SK-N-SH (cell line): ENCODE measurements at regions not wholly inside any gene's neighbourhood (a gene's known extent, or its start where the extent isn't known, plus 50 kb on each side); places are given as distances from the start of the nearest gene placed in this dataset.

ENCODE experiments used
- CTCF ChIA-PET: fragments of 300-600, 350-600 bp; formaldehyde crosslinking; extraction: SDS; loops from one replicate; lab custom pipeline; 2021; lab: Yijun Ruan, JAX
- POLR2A ChIA-PET: fragments of 350-600 bp; sonication (Branson Sonifier 250); formaldehyde crosslinking; extraction: SDS; loops from one replicate; lab custom pipeline; 2020; ENCODE audit warnings: antibody characterized with exemption, inconsistent platforms; lab: Yijun Ruan, JAX
- DNase-seq: peaks from one replicate; pipeline ENCODE4 v3.0.0; 2012
- H2AFZ ChIP-seq: fragments of 200-600 bp; sonication (generic); 2 replicates; pipeline ENCODE4 v1.8.1; 2016; ENCODE audit warnings: antibody characterized with exemption, mild to moderate bottlenecking, low read depth
- H3F3A ChIP-seq: fragments of 200-600 bp; sonication (generic); replicated peaks from 2 replicates; pipeline ENCODE3; 2016; ENCODE audit warnings: antibody characterized with exemption, mild to moderate bottlenecking; ENCODE audit not compliant: insufficient read depth
- H3K27ac ChIP-seq, 2 experiments: fragments of 200-500 bp in 1 of 2; fragments of 200-600 bp in 1 of 2; sonication (Bioruptor generic) in 1 of 2; sonication (generic), shearing (Covaris generic) in 1 of 2; 2 replicates each; pipeline versions ENCODE4 v1.5.1 to v1.6.1; 2014 to 2016; ENCODE audit warnings: low read depth in 2 of 2, inconsistent platforms in 1 of 2, low read length in 1 of 2, mild to moderate bottlenecking in 1 of 2, mixed read lengths in 1 of 2
- H3K27me3 ChIP-seq: fragments of 200-600 bp; sonication (generic), shearing (Covaris generic); 2 replicates; pipeline ENCODE4 v1.6.1; 2016; ENCODE audit warnings: mixed run types; ENCODE audit not compliant: insufficient read depth
- H3K36me3 ChIP-seq, 2 experiments: fragments of 200-500 bp in 1 of 2; fragments of 200-600 bp in 1 of 2; sonication (Bioruptor generic) in 1 of 2; sonication (generic) in 1 of 2; replicated peaks in 1 of 2; 2 replicates each; pipeline versions ENCODE3 to v1.5.1; 2014 to 2016; ENCODE audit warnings: low read length in 1 of 2, mild to moderate bottlenecking in 1 of 2; ENCODE audit not compliant: insufficient read depth in 2 of 2, control insufficient read depth in 1 of 2
- H3K4me1 ChIP-seq, 2 experiments: fragments of 200-500 bp in 1 of 2; fragments of 200-600 bp in 1 of 2; sonication (Bioruptor generic) in 1 of 2; sonication (generic), shearing (Covaris generic) in 1 of 2; 2 replicates each; pipeline versions ENCODE4 v1.5.1 to v1.6.1; 2014 to 2016; ENCODE audit warnings: low read depth in 1 of 2, low read length in 1 of 2, mixed run types in 1 of 2; ENCODE audit not compliant: insufficient read depth in 2 of 2, control insufficient read depth in 1 of 2
- H3K4me2 ChIP-seq: fragments of 200-600 bp; sonication (generic), shearing (Covaris generic); 2 replicates; pipeline ENCODE4 v1.6.1; 2017; ENCODE audit warnings: mixed run types
- H3K4me3 ChIP-seq, 2 experiments: fragments of 200-500 bp in 1 of 2; fragments of 200-600 bp in 1 of 2; sonication (Bioruptor generic) in 1 of 2; sonication (generic), shearing (Covaris generic) in 1 of 2; 2 replicates each; pipeline versions ENCODE4 v1.5.1 to v1.8.1; 2014 to 2016; ENCODE audit warnings: low read depth in 2 of 2, inconsistent platforms in 1 of 2, low read length in 1 of 2, mild to moderate bottlenecking in 1 of 2, mixed read lengths in 1 of 2, moderate library complexity in 1 of 2
- H3K79me2 ChIP-seq: fragments of 200-600 bp; sonication (generic); 2 replicates; pipeline ENCODE4 v1.8.1; 2017; ENCODE audit warnings: mild to moderate bottlenecking; ENCODE audit not compliant: insufficient read depth
- H3K9ac ChIP-seq: fragments of 200-600 bp; sonication (generic); 2 replicates; pipeline ENCODE4 v1.6.1; 2017; ENCODE audit warnings: mixed run types
- H3K9me2 ChIP-seq: fragments of 200-600 bp; sonication (generic); 2 replicates; pipeline ENCODE4 v1.6.1; 2017; ENCODE audit warnings: mixed run types
- H3K9me3 ChIP-seq: fragments of 200-600 bp; sonication (generic); 2 replicates; pipeline ENCODE4 v1.6.1; 2017; ENCODE audit warnings: mixed run types, mild to moderate bottlenecking, moderate library complexity
- H4K20me1 ChIP-seq: fragments of 200-600 bp; sonication (generic); 2 replicates; pipeline ENCODE4 v1.6.1; 2017; ENCODE audit warnings: mild to moderate bottlenecking, mixed run types; ENCODE audit not compliant: insufficient read depth
- CHD2 ChIP-seq: fragments of 150-350 bp; IDR thresholded peaks from 2 replicates; pipeline ENCODE4 v1.6.1; 2018; ENCODE audit warnings: low read length; ENCODE audit not compliant: partially characterized antibody
- CTCF ChIP-seq: fragments of 200-600 bp; sonication (generic); IDR thresholded peaks from 2 replicates; pipeline ENCODE4 v1.6.1; 2017; ENCODE audit warnings: antibody characterized with exemption, mild to moderate bottlenecking, moderate library complexity
- EZH2phosphoT487 ChIP-seq: fragments of 200-600 bp; sonication (generic); IDR thresholded peaks from 2 replicates; pipeline ENCODE4 v1.6.1; 2017; ENCODE audit warnings: low read depth, mixed run types, mild to moderate bottlenecking, antibody characterized with exemption, moderate library complexity, borderline replicate concordance
- FOSL2 ChIP-seq: IDR thresholded peaks from 2 replicates; pipeline ENCODE4 v1.4.0; 2012; ENCODE audit warnings: low read depth, mild to moderate bottlenecking, moderate library complexity, borderline replicate concordance
- MEF2A ChIP-seq: IDR thresholded peaks from 2 replicates; pipeline ENCODE4 v1.4.0; 2012; ENCODE audit warnings: low read depth, borderline replicate concordance
- MXI1 ChIP-seq: IDR thresholded peaks from 2 replicates; pipeline ENCODE4 v1.6.1; 2012; ENCODE audit warnings: mild to moderate bottlenecking, low read depth, low read length, improper control_type of control experiment
- PBX3 ChIP-seq: IDR thresholded peaks from 2 replicates; pipeline ENCODE4; 2012
- RXRA ChIP-seq: IDR thresholded peaks from 2 replicates; pipeline ENCODE4 v1.4.0; 2012; ENCODE audit warnings: low read depth, mild to moderate bottlenecking, borderline replicate concordance
- SIN3A ChIP-seq: IDR thresholded peaks from 2 replicates; pipeline ENCODE4 v1.6.1; 2012; ENCODE audit warnings: low read depth, mild to moderate bottlenecking, low read length, moderate library complexity, borderline replicate concordance
- TEAD4 ChIP-seq: IDR thresholded peaks from 2 replicates; pipeline ENCODE4 v1.4.0; 2012; ENCODE audit warnings: mild to moderate bottlenecking, borderline replicate concordance; ENCODE audit not compliant: insufficient read depth
- USF1 ChIP-seq: IDR thresholded peaks from 2 replicates; pipeline ENCODE4 v1.4.0; 2012; ENCODE audit warnings: low read depth, borderline replicate concordance
- YY1 ChIP-seq: IDR thresholded peaks from 2 replicates; pipeline ENCODE4 v1.4.0; 2012; ENCODE audit warnings: low read depth, mild to moderate bottlenecking
- WGBS: methylation state at CpG from one replicate; pipeline ENCODE4 v1.1.6; 2017; ENCODE audit warnings: low lambda C conversion rate; 5-methylcytosine and 5-hydroxymethylcytosine counted together
- TF ChIP-seq, protein P1 (sequence below): IDR thresholded peaks from 2 replicates; pipeline ENCODE4 v1.4.0; 2012; ENCODE audit warnings: low read depth

GRCh38 chr5:6180231-6180872 lies 198.0 kb downstream of the MED10 start:
- no peak for DNase-seq
- WGBS = 7% methylated on average over 1 of the region's 2 CpGs
- Histone ChIP-seq H3K27ac (no peak overlapping the region), H3K9me2 (no peaks in the 10 kb centered on the region), H3F3A (no peaks in the 10 kb centered on the region), H2AFZ (no peak overlapping the region), H3K27me3 (no peaks in the 10 kb centered on the region), H3K36me3 (no peaks in the 10 kb centered on the region), H3K4me1 (peaks cover 0 to 3% of the 10 kb centered on the region in 2 experiments; a peak in 1 of 4 replicates), H3K9me3 (no peaks in the 10 kb centered on the region), H3K79me2 (no peaks in the 10 kb centered on the region), H3K4me2 (no peak overlapping the region)
- CTCF ChIA-PET = no interaction called here
- POLR2A ChIA-PET = no interaction called here
- TF ChIP-seq MXI1 (no peak), MEF2A (no peak), RXRA (no peak), USF1 (no peak), EZH2phosphoT487 (no peak), SIN3A (no peak), CHD2 (no peak)
- TF ChIP-seq, protein P1, sequence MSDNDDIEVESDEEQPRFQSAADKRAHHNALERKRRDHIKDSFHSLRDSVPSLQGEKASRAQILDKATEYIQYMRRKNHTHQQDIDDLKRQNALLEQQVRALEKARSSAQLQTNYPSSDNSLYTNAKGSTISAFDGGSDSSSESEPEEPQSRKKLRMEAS = no peak
- TF ChIP-seq, all 33 proteins: peak for 0
- Histone ChIP-seq H3K9ac (no peak overlapping the region), H4K20me1 (no peaks in the 10 kb centered on the region), H3K4me3 (no peak overlapping the region)

DNA sequence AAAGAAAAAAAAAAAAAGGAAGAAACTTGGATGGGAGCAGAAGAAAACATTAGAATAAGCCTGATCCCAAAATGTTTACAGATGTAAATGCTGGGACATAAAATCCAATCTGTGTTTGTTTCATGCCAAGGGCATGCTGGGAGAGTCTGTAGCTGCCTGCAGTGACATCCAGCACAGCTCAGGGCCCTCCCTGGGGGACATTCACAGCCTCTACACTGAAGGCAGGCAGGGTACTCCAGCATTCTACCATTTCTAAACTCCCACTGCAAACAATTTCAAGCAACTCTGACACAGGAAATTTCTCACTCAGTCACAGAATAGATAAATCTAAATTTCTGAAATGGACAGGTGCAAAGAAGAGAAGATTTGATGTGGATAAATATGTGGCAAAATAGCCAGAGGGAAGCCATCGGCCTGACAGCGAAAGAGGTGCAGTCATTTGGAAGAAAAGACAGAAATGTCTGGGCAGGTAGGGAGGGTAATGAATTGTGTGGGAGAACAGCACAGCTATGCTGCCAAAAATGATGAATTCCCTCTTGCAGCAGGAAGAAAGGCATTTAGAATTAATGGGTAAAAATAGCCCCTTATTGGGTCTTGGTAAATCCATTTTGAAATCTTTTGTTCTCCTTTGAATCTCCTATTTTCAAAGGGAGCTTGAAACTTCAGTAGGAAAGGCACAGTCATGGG lies 199.4 kb downstream of the MED10 start:
- H3K79me2 ChIP-seq = no peaks in the 10 kb centered on the region
- WGBS = 54% methylated on average over 2 of the region's 2 CpGs
- POLR2A ChIA-PET = no interaction called here

More for the DNA sequence above, 199.4 kb downstream of the MED10 start:
- H3K9ac ChIP-seq = no peak overlapping the region
- no peak overlapping the region for H2AFZ ChIP-seq
- no peak for DNase-seq
- no peaks in the 10 kb centered on the region for H3K9me3 ChIP-seq
- H3K4me2 ChIP-seq = no peak overlapping the region
- H3K4me3 ChIP-seq = no peak overlapping the region
- CTCF ChIA-PET = no interaction called here
- H3F3A ChIP-seq = no peaks in the 10 kb centered on the region
- TF ChIP-seq USF1 (no peak), CTCF (no peak), TEAD4 (no peak), YY1 (no peak), PBX3 (no peak), MEF2A (no peak), FOSL2 (no peak)
- TF ChIP-seq, all 33 proteins: peak for 0
- H3K4me1 ChIP-seq = peaks cover 0 to 8% of the 10 kb centered on the region in 2 experiments; a peak in 1 of 4 replicates
- no peaks in the 10 kb centered on the region for H4K20me1 ChIP-seq
- H3K27ac ChIP-seq = no peak overlapping the region
- no peaks in the 10 kb centered on the region for H3K27me3 ChIP-seq
- no peaks in the 10 kb centered on the region for H3K36me3 ChIP-seq
- H3K9me2 ChIP-seq = no peaks in the 10 kb centered on the region
